ENCODE measurements at regions not wholly inside any gene's neighbourhood (a gene's known extent, or its start where the extent isn't known, plus 50 kb on each side); places are given as distances from the start of the nearest gene placed in this dataset.

DNA sequence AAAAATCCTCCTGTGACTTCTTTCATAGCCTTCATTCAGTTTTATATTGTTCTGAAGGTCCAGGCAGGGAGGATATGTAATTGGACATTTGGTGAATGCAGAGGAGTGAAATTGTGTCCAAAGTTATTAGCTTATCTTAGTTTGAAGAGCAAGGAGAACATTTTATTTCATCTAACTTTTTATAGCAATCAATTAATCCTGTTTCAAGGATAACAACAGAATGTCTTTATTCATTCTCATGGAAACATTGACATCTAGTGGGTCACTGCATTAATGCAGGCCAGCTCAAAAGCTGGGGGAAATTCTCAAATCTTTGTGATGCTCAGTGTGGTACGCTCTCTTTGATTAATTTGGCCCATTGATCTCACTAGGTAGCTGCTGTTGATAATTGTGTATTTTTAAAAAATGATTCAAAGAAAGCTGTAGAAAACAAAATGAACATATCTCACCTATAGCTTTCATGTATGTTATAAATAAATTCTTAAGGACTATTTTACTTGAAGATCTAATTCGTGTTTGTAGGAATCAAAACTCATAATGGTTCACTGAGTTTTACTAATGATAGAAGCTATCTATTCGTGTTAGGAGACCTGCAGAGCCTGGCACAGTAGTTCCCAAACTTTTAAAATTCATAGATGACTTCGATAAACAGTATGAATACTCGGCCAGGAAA is 150.8 kb upstream of the KCNMB2 start:
- peaks cover 49% of the 10 kb centered on the region for H3K4me1 Mint-ChIP-seq (ENCODE audit: unreplicated experiment)
- H3K27me3 Mint-ChIP-seq (ENCODE audit: unreplicated experiment): no peaks in the 10 kb centered on the region
- peak overlapping the region; percentile 77 for H3K27ac Mint-ChIP-seq (ENCODE audit: unreplicated experiment)
- H3K4me3 Mint-ChIP-seq (ENCODE audit: unreplicated experiment): no peak overlapping the region
- no peak for DNase-seq (ENCODE audit: extremely low spot score, unreplicated experiment)
- TF ChIP-seq, protein P1, sequence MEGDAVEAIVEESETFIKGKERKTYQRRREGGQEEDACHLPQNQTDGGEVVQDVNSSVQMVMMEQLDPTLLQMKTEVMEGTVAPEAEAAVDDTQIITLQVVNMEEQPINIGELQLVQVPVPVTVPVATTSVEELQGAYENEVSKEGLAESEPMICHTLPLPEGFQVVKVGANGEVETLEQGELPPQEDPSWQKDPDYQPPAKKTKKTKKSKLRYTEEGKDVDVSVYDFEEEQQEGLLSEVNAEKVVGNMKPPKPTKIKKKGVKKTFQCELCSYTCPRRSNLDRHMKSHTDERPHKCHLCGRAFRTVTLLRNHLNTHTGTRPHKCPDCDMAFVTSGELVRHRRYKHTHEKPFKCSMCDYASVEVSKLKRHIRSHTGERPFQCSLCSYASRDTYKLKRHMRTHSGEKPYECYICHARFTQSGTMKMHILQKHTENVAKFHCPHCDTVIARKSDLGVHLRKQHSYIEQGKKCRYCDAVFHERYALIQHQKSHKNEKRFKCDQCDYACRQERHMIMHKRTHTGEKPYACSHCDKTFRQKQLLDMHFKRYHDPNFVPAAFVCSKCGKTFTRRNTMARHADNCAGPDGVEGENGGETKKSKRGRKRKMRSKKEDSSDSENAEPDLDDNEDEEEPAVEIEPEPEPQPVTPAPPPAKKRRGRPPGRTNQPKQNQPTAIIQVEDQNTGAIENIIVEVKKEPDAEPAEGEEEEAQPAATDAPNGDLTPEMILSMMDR (IDR thresholded peaks at IDR 0.05): peak; percentile 88
- no peaks in the 10 kb centered on the region for H3K36me3 Mint-ChIP-seq (ENCODE audit: unreplicated experiment)
- H3K9me3 Mint-ChIP-seq (ENCODE audit: unreplicated experiment): no peaks in the 10 kb centered on the region

DNA sequence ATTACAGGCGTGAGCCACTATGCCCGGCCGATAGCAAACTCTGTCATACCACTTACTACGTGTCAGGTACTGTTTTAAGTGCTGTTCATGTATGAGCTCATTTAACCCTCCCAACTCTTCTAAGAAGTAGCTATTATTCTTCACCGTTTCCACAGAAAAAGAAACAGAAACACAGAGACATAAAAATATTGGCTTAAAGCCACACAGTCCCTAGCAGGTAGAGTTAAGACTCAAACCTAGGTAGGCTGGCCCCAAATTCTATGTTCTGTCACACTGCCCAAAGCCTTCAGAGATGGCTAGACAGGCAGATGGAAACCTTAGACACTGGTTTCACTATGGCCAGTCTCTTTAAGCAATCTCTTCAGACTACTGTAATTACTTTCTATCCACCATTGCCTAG is 149.8 kb upstream of the KCNMB2 start:
- Mint-ChIP-seq H3K27me3 (ENCODE audit: unreplicated experiment) (no peaks in the 10 kb centered on the region), H3K36me3 (ENCODE audit: unreplicated experiment) (no peaks in the 10 kb centered on the region), H3K4me1 (ENCODE audit: unreplicated experiment) (peaks cover 42% of the 10 kb centered on the region), H3K4me3 (ENCODE audit: unreplicated experiment) (no peak overlapping the region), H3K9me3 (ENCODE audit: unreplicated experiment) (no peaks in the 10 kb centered on the region), H3K27ac (ENCODE audit: unreplicated experiment) (no peak overlapping the region)
- TF ChIP-seq, protein P1 (IDR thresholded peaks at IDR 0.05): no peak
- DNase-seq (ENCODE audit: extremely low spot score, unreplicated experiment): no peak

DNA sequence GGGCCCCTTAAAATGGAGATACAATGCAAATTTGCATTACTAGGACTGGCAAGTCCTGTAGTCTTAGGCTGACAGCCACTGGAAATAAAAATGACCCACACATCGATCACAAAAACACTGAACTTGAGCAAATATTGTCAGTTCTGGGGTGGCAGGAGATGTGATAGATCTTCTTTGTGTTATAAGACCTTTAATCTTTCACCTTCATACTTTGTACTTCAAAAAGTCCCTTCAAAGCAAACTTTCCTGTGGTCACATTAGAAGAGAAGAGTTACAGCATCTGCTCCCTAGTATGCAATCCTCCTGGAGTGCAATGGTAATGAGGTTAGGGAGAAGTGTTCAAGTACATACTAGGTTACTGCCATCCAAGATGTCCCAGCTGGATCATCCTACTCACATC is 149.4 kb upstream of the KCNMB2 start:
- DNase-seq (ENCODE audit: extremely low spot score, unreplicated experiment): no peak
- no peaks in the 10 kb centered on the region for H3K36me3 Mint-ChIP-seq (ENCODE audit: unreplicated experiment)
- H3K4me1 Mint-ChIP-seq (ENCODE audit: unreplicated experiment): peaks cover 37% of the 10 kb centered on the region
- TF ChIP-seq, protein P1 (IDR thresholded peaks at IDR 0.05): no peak
- H3K4me3 Mint-ChIP-seq (ENCODE audit: unreplicated experiment): no peak overlapping the region
- H3K9me3 Mint-ChIP-seq (ENCODE audit: unreplicated experiment): no peaks in the 10 kb centered on the region
- no peak overlapping the region for H3K27ac Mint-ChIP-seq (ENCODE audit: unreplicated experiment)
- H3K27me3 Mint-ChIP-seq (ENCODE audit: unreplicated experiment): no peaks in the 10 kb centered on the region

DNA sequence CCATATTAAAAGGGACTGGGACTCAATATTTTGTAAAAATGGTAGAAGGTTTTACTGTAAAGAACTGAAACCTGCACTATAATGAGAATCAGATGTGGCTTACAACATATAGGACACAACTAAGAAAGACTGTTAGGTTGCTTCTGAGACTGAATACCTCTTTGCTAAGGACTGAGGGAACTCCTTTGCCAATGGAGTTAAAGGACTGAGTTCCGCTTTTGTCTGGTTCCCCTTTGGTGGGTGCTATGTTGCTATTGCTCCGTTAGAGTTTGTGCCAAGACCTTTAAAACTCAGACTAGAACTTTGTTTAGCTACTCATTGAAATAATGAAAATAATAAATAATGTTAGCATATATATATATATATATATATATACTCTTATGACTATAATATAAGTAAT is 147.8 kb upstream of the KCNMB2 start:
- no peak for DNase-seq (ENCODE audit: extremely low spot score, unreplicated experiment)
- Mint-ChIP-seq H3K9me3 (ENCODE audit: unreplicated experiment) (no peaks in the 10 kb centered on the region), H3K4me1 (ENCODE audit: unreplicated experiment) (peaks cover 36% of the 10 kb centered on the region), H3K27me3 (ENCODE audit: unreplicated experiment) (no peaks in the 10 kb centered on the region), H3K27ac (ENCODE audit: unreplicated experiment) (no peak overlapping the region), H3K36me3 (ENCODE audit: unreplicated experiment) (no peaks in the 10 kb centered on the region), H3K4me3 (ENCODE audit: unreplicated experiment) (no peak overlapping the region)
- TF ChIP-seq, protein P1 (IDR thresholded peaks at IDR 0.05): no peak

DNA sequence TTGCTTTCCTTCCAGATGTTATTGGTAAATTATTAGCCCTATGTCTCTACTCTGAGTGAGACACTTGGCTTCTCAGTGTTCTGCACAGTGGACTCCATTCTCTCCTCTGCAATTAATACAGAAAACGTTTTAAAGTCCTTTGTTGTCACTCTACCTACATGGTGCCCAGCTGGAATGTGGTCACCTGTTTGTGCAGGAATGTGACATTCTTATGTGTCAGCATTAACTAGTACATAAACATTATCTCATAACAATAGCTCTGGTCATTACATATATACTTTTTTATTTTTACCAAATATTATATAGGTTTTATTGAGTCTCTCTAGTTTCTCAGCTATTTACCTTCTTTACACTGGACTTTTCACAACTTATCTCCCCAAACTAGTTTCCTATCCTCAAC is 147.0 kb upstream of the KCNMB2 start:
- Mint-ChIP-seq H3K9me3 (ENCODE audit: unreplicated experiment) (no peaks in the 10 kb centered on the region), H3K4me1 (ENCODE audit: unreplicated experiment) (peaks cover 35% of the 10 kb centered on the region), H3K4me3 (ENCODE audit: unreplicated experiment) (no peak overlapping the region), H3K27ac (ENCODE audit: unreplicated experiment) (no peak overlapping the region), H3K27me3 (ENCODE audit: unreplicated experiment) (no peaks in the 10 kb centered on the region), H3K36me3 (ENCODE audit: unreplicated experiment) (no peaks in the 10 kb centered on the region)
- DNase-seq (ENCODE audit: extremely low spot score, unreplicated experiment): no peak
- TF ChIP-seq, protein P1 (IDR thresholded peaks at IDR 0.05): no peak
